ENCODE measurements at regions not wholly inside any gene's neighbourhood (a gene's known extent, or its start where the extent isn't known, plus 50 kb on each side); places are given as distances from the start of the nearest gene placed in this dataset.
"Not testable (repeated sequence)": the region's sequence is repeated elsewhere in the genome, so short reads cannot be mapped to it uniquely, and the experiment has no call there.

GRCh38 chrX:121666171-121666570 is 618.8 kb downstream of the GLUD2 start:
- DNase-seq (ENCODE audit: low read depth) = no peak

DNA sequence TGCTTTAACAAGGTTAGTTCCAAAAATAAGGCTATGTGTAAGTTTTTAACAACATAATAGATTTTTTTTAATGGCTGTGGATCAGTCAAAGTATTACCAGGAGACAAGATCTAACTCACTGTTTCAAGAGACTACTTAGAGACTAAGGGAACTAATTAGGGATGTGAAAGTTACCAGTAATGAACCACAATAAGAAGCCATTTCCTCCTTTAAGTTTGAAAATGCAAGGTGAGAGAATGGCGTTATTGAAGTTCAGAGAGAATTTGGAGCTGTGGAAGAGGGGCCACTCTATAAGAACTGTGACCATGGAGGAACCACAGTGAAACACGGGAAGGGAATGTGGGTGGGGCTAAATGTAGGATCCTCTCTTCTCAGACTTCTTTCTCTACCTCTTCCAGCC is 624.2 kb downstream of the GLUD2 start:
- no peak for DNase-seq (ENCODE audit: low read depth)

GRCh38 chrX:121709236-121709635 is 661.8 kb downstream of the GLUD2 start:
- DNase-seq (ENCODE audit: low read depth) = not testable (repeated sequence)

DNA sequence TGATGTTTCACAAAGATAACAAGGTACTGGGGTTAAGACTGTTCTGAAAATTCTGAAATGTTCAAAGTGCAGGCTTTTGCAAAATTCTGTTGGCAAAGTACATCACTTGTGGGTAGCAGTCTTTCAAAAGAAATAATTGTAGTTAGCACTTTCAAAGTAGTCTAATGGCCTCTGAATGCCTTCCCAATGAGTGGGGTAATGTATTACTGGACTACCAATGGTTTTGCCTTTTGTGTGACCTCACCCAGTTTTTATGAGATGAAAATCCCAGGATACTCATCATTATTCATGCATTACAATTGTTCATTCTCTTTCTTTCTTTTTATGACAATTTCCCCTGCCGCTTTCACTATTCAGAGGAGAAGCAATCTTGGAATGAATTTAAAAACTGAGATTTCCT is 686.1 kb downstream of the GLUD2 start:
- DNase-seq (ENCODE audit: low read depth) = no peak

GRCh38 chrX:121746105-121746504 is 698.7 kb downstream of the GLUD2 start:
- DNase-seq (ENCODE audit: low read depth) = no peak

- not testable (repeated sequence) for DNase-seq (ENCODE audit: low read depth)
Observed at GRCh38 chrX:121753602-121754001, 706.2 kb downstream of the GLUD2 start.

- no peak for DNase-seq (ENCODE audit: low read depth)
Observed at GRCh38 chrX:121754301-121754700, 706.9 kb downstream of the GLUD2 start.

- DNase-seq (ENCODE audit: low read depth) = no peak
Observed at GRCh38 chrX:121755541-121755940, 708.1 kb downstream of the GLUD2 start.

DNA sequence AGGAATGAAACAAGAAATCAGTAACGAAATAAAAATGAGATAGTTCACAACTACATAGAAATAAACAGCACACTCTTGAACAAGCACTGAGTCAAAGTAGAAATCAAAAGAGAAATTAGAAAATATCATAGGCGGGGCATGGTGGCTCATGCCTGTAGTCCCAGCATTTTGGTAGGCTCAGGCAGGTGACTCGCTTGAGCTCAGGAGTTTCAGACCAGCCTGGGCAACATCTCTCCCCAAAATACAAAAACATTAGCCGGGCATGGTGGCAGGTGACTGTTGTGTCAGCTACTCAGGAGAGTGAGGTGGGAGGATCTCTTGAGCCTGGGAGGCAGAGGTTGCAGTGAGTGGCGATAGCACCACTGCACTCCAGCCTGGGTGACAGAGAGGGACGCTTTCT is 714.4 kb downstream of the GLUD2 start:
- no peak for DNase-seq (ENCODE audit: low read depth)

GRCh38 chrX:121763671-121764070 is 716.3 kb downstream of the GLUD2 start:
- DNase-seq (ENCODE audit: low read depth) = no peak

DNA sequence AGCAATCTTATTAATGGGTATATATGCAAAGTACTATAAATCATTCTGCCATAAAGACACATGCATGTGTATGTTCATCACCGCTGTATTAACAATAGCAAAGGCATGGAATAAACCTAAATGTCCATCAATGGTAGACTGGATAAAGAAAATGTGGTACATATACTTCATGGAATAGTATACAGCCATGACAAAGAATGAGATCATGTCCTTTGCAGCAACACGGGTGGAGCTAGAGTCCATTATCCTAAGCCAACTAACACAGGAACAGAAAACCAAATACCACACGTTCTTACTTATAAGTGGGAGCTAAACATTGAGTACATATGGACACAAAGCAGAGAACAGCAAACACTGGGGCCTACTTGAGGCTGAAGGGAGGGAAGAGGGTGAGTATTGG is 720.8 kb downstream of the GLUD2 start:
- not testable (repeated sequence) for DNase-seq (ENCODE audit: low read depth)

- DNase-seq (ENCODE audit: low read depth) = no peak
Observed at GRCh38 chrX:121781991-121782390, 734.6 kb downstream of the GLUD2 start.

DNA sequence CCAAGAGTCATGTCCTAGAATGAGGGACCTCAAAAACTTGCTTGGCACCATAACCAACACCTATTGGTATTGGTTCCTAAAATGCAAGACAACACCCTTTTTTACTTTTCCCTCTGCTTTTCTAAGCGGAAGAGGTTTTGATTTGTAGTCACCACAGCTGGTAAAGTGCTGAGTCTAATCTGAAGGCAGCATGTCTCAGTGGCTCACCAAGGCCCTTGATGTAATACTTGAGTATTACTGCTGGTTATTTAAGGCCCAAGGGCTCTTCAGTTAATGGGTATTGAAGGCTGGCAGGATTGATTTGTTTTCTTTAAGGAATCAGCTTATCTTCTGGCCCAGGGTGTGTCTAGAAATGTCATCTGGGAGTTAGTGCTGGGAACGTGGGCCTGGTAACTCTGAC is 735.1 kb downstream of the GLUD2 start:
- no peak for DNase-seq (ENCODE audit: low read depth)

DNA sequence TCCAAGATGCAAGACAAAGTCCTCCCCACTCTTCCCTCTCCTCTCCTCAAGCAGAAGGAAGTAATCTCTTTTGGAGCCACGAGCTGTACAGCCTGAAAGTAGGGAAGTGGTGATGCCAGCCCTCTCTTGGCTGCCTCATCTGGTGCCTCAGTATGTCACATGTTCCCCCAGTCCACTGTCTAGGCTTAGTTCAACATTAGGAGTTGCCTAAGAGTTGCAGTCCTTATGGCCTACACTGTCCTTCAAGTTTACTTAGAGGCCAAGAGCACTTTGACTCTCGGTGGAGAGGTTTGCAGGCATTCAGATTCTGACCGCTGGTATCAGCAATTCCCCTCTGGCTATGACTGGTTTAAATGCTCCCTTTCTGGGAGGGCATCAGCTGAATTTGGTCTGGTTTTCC is 735.6 kb downstream of the GLUD2 start:
- no peak for DNase-seq (ENCODE audit: low read depth)

DNA sequence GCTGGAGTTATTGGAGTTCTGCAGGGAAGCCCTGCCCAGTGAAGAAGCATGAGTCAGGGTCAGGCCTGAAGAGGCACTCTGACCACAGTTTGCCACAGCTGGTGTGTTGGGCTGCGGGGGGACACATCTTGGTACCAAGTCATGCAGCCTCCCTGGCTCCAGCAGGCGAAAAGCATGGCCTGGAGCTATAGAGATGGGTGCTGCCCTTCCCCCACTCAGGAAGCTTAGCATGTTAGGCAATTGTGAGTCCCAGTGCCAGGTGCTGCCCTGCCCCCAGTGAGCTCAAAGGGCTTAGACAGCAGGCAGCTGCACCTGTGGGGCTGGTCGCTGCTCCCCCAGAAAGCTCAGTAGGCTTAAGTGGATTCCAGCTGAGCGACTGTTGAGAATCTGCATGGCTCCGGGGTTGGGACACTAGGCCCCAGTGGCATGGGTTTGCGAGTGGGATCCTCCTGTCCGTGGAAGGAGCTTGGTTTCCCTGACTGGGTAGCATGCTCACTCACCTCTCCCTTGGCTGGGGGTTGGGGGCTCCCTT is 755.5 kb downstream of the GLUD2 start:
- DNase-seq (ENCODE audit: low read depth) = no peak

GRCh38 chrX:121823406-121823805 is 776.0 kb downstream of the GLUD2 start:
- DNase-seq (ENCODE audit: low read depth) = no peak

DNA sequence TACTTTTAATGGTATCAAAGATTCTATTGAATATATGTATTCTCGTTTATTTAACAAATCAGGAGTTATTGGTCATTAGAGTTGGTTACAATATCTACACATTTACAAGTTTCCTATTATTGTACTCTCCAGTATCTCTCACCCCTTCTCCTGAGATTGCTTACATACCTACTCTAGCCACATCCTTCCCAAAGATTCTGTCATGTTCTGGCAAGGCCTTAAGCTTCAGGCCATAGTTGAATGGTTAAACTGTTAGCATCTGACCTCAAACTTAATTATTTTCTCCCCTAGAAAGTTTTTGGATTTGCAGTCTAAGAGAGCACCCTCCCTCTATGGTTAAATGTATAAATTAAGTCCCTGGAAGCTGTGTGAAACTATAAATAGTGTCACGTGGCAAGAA is 784.2 kb downstream of the GLUD2 start:
- no peak for DNase-seq (ENCODE audit: low read depth)

DNA sequence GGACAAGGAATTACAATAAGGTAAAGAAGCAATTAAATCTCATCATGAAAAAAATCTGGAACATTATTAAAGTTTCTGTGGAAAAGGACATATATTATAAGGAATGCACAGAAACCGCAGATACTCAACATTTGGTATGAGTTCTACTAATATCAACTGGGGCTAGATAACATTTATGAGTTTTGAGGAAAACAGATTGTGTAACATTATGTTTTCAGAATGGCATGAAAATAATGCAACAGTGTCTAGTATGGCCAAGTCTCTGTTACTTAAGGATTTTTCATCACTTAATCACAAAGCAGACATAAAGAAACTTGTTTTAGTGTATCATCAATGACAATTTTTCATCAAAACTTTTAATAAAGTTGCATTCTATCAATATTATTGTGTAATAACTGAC is 785.0 kb downstream of the GLUD2 start:
- no peak for DNase-seq (ENCODE audit: low read depth)

DNA sequence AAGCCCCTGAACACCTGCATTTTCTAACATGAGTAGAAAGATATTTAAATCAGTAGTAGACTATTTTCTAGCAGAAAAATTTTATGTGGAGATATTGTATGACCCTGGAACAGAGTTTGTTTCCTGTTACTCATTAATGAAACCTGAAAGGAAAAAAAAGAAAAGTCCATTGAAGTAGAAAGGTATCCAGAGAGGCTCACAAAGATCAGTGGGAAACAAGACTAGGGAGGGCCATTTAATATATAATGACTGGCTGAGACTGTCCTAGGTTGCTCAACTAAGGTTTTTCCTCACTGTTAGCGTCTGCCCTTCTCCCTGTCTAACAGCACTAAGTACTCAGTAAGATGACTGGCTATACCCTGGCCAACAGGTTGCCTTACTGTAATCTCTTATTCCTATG is 788.6 kb downstream of the GLUD2 start:
- DNase-seq (ENCODE audit: low read depth) = no peak

- no peak for DNase-seq (ENCODE audit: low read depth)
Observed at GRCh38 chrX:121851033-121851432, 803.6 kb downstream of the GLUD2 start.

DNA sequence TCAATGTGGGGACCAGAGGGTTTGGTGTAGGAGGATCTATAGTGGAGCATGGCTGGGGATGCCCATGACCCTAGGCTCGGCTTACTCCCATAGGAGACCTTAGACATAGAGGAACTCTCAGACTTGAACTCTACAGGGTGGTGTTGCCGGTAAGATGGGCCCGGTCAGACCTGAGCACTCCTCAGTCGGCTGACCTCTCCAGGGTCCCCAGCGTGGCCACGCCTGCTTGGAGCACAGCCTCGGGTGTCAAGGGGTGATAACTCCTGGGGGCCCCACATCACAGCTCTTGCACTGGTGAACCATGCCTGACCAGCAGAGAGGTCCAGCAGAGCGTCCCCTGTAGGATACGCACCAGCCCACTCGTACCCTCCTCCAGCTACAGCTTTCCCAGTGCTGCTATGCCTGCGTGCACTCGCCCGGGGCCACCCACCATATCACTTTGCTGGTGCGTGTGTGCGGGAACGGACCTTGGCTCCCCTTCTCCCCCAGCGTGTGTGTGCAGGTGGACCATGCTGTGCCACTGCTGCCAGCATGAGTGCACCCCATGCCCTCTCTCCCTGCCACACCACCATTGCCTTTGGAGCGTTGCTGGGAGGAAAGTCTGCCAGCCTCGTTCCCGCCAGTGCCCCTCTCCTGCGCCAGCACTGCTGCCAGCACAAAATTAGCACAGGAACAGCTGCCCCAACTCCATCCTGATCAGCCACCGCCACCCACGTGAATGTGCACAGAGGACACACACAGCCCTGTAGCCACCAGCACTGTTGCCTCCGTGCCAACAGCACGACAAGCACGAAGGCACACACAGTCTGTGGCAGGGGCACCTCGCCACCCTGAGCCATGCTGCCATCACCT is 806.6 kb downstream of the GLUD2 start:
- no peak for DNase-seq (ENCODE audit: low read depth)

- no peak for DNase-seq (ENCODE audit: low read depth)
Observed at GRCh38 chrX:121854614-121854911, 807.2 kb downstream of the GLUD2 start.

DNA sequence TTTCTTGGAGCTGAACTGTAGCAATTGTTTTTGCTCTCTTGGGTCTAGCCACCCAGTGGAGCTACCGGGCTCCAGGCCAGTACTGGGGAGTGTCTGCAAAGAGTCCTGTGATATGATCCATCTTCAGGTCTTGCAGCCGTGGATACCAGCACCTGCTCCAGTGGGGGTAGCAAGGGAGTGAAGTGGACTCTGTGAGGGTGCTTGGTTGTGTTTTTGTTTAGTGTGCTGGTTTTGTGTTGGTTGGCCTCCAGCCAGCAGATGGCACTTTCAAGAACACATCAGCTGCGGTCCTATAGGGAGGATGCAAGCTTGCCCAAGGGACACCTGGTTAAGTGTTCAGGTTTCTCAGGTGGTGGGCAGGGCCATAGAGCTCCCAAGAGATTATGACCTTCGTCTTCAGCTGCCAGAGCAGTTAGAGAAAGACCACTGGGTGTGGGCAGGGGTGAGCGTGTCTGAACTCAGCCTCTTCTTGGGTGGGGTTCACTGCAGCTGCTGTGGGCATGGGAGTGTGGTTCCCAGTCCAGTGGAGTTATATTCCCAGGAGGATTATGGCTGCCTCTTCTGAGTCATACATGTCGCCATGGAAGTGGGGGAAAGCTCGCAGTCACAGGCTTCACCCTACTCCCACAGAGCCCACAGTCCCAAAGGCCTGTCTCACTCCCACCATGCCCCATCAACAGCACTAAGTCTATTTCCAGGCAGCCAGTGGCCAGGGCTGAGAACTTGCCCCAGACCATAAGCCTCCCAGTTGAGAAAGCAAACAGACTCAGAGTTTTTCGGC is 811.6 kb downstream of the GLUD2 start:
- DNase-seq (ENCODE audit: low read depth) = no peak

Measured in activated T-cell treated with anti-CD3 and anti-CD28 coated beads for 48 hours (primary cell).